ENCODE measurements at regions not wholly inside any gene's neighbourhood (a gene's known extent, or its start where the extent isn't known, plus 50 kb on each side); places are given as distances from the start of the nearest gene placed in this dataset.
"Not testable (repeated sequence)": the region's sequence is repeated elsewhere in the genome, so short reads cannot be mapped to it uniquely, and the experiment has no call there.

GRCh38 chr4:33126002-33126401, 2405.8 kb downstream of the PCDH7 start:
- H3K36me3 ChIP-seq (ENCODE audit: insufficient read depth, low read length), result no peaks in the 10 kb centered on the region
- TF ChIP-seq CTCF (IDR thresholded peaks at IDR 0.05), result no peak
- ChIA-PET POLR2A (no interaction called here), CTCF (no interaction called here)
- Mint-ChIP-seq H3K27ac (no peak overlapping the region), H3K4me3 (no peak overlapping the region), H3K27me3 (no peaks in the 10 kb centered on the region), H3K4me1 (ENCODE audit: low read depth) (no peaks in the 10 kb centered on the region), H3K9me3 (peaks cover 2% of the 10 kb centered on the region), H3K36me3 (ENCODE audit: low read depth) (no peaks in the 10 kb centered on the region)
- H3K4me1 ChIP-seq (ENCODE audit: insufficient read depth, low read length), result no peaks in the 10 kb centered on the region
- H3K27me3 ChIP-seq (ENCODE audit: control insufficient read depth in 1 of 2, insufficient read depth in 2 of 2, low read length in 2 of 2), result no peaks in the 10 kb centered on the region
- intact Hi-C loops (cut with DNase I, micrococcal nuclease), result no loop called here
- no peak overlapping the region for H3K4me3 ChIP-seq (ENCODE audit: low read length)
- DNase-seq (no peak), ATAC-seq (ENCODE audit: poor library complexity) (no peak)
- peaks cover 0 to 4% of the 10 kb centered on the region in 2 experiments for H3K9me3 ChIP-seq (ENCODE audit: control insufficient read depth in 1 of 2, insufficient read depth in 1 of 2, low read length in 2 of 2)
- no peak overlapping the region for H3K27ac ChIP-seq (ENCODE audit: low read depth in 1 of 2, low read length in 2 of 2)

GRCh38 chr4:33130662-33131061, 2410.5 kb downstream of the PCDH7 start:
- DNase-seq; intact Hi-C loops (cut with DNase I, micrococcal nuclease): not testable (repeated sequence)

GRCh38 chr4:33133723-33134122, 2413.6 kb downstream of the PCDH7 start:
- Mint-ChIP-seq H3K36me3 (ENCODE audit: low read depth) (no peaks in the 10 kb centered on the region), H3K27ac (no peak overlapping the region), H3K27me3 (no peaks in the 10 kb centered on the region), H3K4me1 (ENCODE audit: low read depth) (no peaks in the 10 kb centered on the region), H3K4me3 (no peak overlapping the region), H3K9me3 (peaks cover 8% of the 10 kb centered on the region)
- intact Hi-C loops (cut with DNase I, micrococcal nuclease), result no loop called here
- H3K36me3 ChIP-seq (ENCODE audit: insufficient read depth, low read length), result no peaks in the 10 kb centered on the region
- no peak for TF ChIP-seq CTCF (IDR thresholded peaks at IDR 0.05)
- ChIA-PET POLR2A (no interaction called here), CTCF (no interaction called here)
- peaks cover 0 to 9% of the 10 kb centered on the region in 2 experiments for H3K9me3 ChIP-seq (ENCODE audit: control insufficient read depth in 1 of 2, insufficient read depth in 1 of 2, low read length in 2 of 2)
- H3K4me1 ChIP-seq (ENCODE audit: insufficient read depth, low read length), result no peaks in the 10 kb centered on the region
- H3K4me3 ChIP-seq (ENCODE audit: low read length), result no peak overlapping the region
- no peaks in the 10 kb centered on the region for H3K27me3 ChIP-seq (ENCODE audit: control insufficient read depth in 1 of 2, insufficient read depth in 2 of 2, low read length in 2 of 2)
- H3K27ac ChIP-seq (ENCODE audit: low read depth in 1 of 2, low read length in 2 of 2), result no peak overlapping the region
- ATAC-seq (ENCODE audit: poor library complexity) (no peak), DNase-seq (no peak)

More at GRCh38 chr4:33130662-33131061, 2410.5 kb downstream of the PCDH7 start:
- H3K4me3 ChIP-seq (ENCODE audit: low read length); H3K4me1 Mint-ChIP-seq (ENCODE audit: low read depth); H3K4me3 Mint-ChIP-seq; H3K4me1 ChIP-seq (ENCODE audit: insufficient read depth, low read length); H3K27ac ChIP-seq (ENCODE audit: low read depth in 1 of 2, low read length in 2 of 2); H3K27me3 ChIP-seq (ENCODE audit: control insufficient read depth in 1 of 2, insufficient read depth in 2 of 2, low read length in 2 of 2); CTCF ChIA-PET; H3K36me3 Mint-ChIP-seq (ENCODE audit: low read depth); H3K27ac Mint-ChIP-seq; ATAC-seq (ENCODE audit: poor library complexity); H3K27me3 Mint-ChIP-seq; POLR2A ChIA-PET; H3K36me3 ChIP-seq (ENCODE audit: insufficient read depth, low read length); H3K9me3 Mint-ChIP-seq: not testable (repeated sequence)
- peaks cover 0 to 13% of the 10 kb centered on the region in 2 experiments for H3K9me3 ChIP-seq (ENCODE audit: control insufficient read depth in 1 of 2, insufficient read depth in 1 of 2, low read length in 2 of 2)

GRCh38 chr4:33134366-33134765, 2414.2 kb downstream of the PCDH7 start:
- no peak overlapping the region for H3K27ac Mint-ChIP-seq
- POLR2A ChIA-PET, result no interaction called here
- H3K4me1 Mint-ChIP-seq (ENCODE audit: low read depth), result no peaks in the 10 kb centered on the region
- intact Hi-C loops (cut with DNase I, micrococcal nuclease), result no loop called here
- no peaks in the 10 kb centered on the region for H3K36me3 Mint-ChIP-seq (ENCODE audit: low read depth)
- ATAC-seq (ENCODE audit: poor library complexity) (no peak), DNase-seq (no peak)
- no peak overlapping the region for H3K27ac ChIP-seq (ENCODE audit: low read depth in 1 of 2, low read length in 2 of 2)
- H3K27me3 ChIP-seq (ENCODE audit: control insufficient read depth in 1 of 2, insufficient read depth in 2 of 2, low read length in 2 of 2), result no peaks in the 10 kb centered on the region
- H3K9me3 ChIP-seq (ENCODE audit: control insufficient read depth in 1 of 2, insufficient read depth in 1 of 2, low read length in 2 of 2), result peaks cover 0 to 9% of the 10 kb centered on the region in 2 experiments
- H3K27me3 Mint-ChIP-seq, result no peaks in the 10 kb centered on the region
- no peak overlapping the region for H3K4me3 ChIP-seq (ENCODE audit: low read length)
- no peak overlapping the region for H3K4me3 Mint-ChIP-seq
- H3K9me3 Mint-ChIP-seq, result peaks cover 11% of the 10 kb centered on the region
- CTCF ChIA-PET, result no interaction called here
- H3K36me3 ChIP-seq (ENCODE audit: insufficient read depth, low read length), result no peaks in the 10 kb centered on the region
- TF ChIP-seq CTCF (IDR thresholded peaks at IDR 0.05), result no peak
- no peaks in the 10 kb centered on the region for H3K4me1 ChIP-seq (ENCODE audit: insufficient read depth, low read length)
